DOHH2 (cell line): ENCODE measurements at regions not wholly inside any gene's neighbourhood (a gene's known extent, or its start where the extent isn't known, plus 50 kb on each side); places are given as distances from the start of the nearest gene placed in this dataset.

Source experiments
- H3F3A ChIP-seq: fragments of 200-600 bp; sonication (generic), shearing (Covaris generic); 2 replicates; pipeline ENCODE4 v1.6.0; 2016; ENCODE audit warnings: antibody characterized with exemption, mild to moderate bottlenecking; ENCODE audit not compliant: control insufficient read depth, insufficient read depth
- H3K27ac ChIP-seq: fragments of 200-600 bp; sonication (generic); 2 replicates; pipeline ENCODE4 v1.5.1; 2014; ENCODE audit warnings: low read depth, mild to moderate bottlenecking, low read length, moderate library complexity
- H3K27me3 ChIP-seq: fragments of 200-600 bp; sonication (generic); 2 replicates; pipeline ENCODE4 v1.6.1; 2014; ENCODE audit warnings: mild to moderate bottlenecking, low read length, mixed read lengths; ENCODE audit not compliant: control insufficient read depth
- H3K36me3 ChIP-seq: fragments of 200-600 bp; sonication (generic); 2 replicates; pipeline ENCODE4 v1.6.1; 2014; ENCODE audit warnings: mild to moderate bottlenecking, low read length, moderate library complexity, mixed read lengths; ENCODE audit not compliant: control insufficient read depth
- H3K4me1 ChIP-seq: fragments of 200-600 bp; sonication (generic); 2 replicates; pipeline ENCODE4 v1.6.1; 2014; ENCODE audit warnings: mild to moderate bottlenecking, low read length, mixed read lengths; ENCODE audit not compliant: control insufficient read depth
- H3K4me2 ChIP-seq: fragments of 200-600 bp; sonication (generic); 2 replicates; pipeline ENCODE4 v1.6.0; 2014; ENCODE audit warnings: mild to moderate bottlenecking, low read length, moderate library complexity
- H3K4me3 ChIP-seq: fragments of 200-600 bp; sonication (generic); 2 replicates; pipeline ENCODE4 v1.5.1; 2014; ENCODE audit warnings: mild to moderate bottlenecking, low read length, mixed read lengths
- H3K79me2 ChIP-seq: fragments of 200-600 bp; sonication (generic); 2 replicates; pipeline ENCODE4 v1.6.1; 2014; ENCODE audit warnings: mild to moderate bottlenecking, low read length, mixed read lengths; ENCODE audit not compliant: control insufficient read depth
- H3K9me2 ChIP-seq: fragments of 200-600 bp; sonication (generic); replicated peaks from 2 replicates; pipeline ENCODE4 v1.6.1; 2014; ENCODE audit warnings: mild to moderate bottlenecking, low read length, mixed read lengths; ENCODE audit not compliant: control insufficient read depth
- H3K9me3 ChIP-seq: fragments of 200-600 bp; sonication (generic); 2 replicates; pipeline ENCODE4 v1.6.1; 2014; ENCODE audit warnings: antibody characterized with exemption, low read length, mixed read lengths; ENCODE audit not compliant: control insufficient read depth, insufficient read depth
- H4K20me1 ChIP-seq: fragments of 200-600 bp; sonication (generic); 2 replicates; pipeline ENCODE4 v1.6.0; 2014; ENCODE audit warnings: low read depth, mild to moderate bottlenecking, antibody characterized with exemption, low read length, moderate library complexity; ENCODE audit not compliant: control insufficient read depth, insufficient read depth
- EZH2phosphoT487 ChIP-seq: fragments of 200-600 bp; sonication (generic); IDR thresholded peaks from 2 replicates; pipeline ENCODE4 v1.6.1; 2017; ENCODE audit warnings: borderline replicate concordance, mild to moderate bottlenecking, antibody characterized with exemption, low read length, moderate library complexity, mixed read lengths
- TF ChIP-seq, protein P1 (sequence below): fragments of 200-600 bp; sonication (generic); IDR thresholded peaks from one replicate; pipeline ENCODE4 v1.5.1; 2014; ENCODE audit warnings: antibody characterized with exemption, mild to moderate bottlenecking, low read depth, low read length; ENCODE audit not compliant: poor library complexity, severe bottlenecking

DNA sequence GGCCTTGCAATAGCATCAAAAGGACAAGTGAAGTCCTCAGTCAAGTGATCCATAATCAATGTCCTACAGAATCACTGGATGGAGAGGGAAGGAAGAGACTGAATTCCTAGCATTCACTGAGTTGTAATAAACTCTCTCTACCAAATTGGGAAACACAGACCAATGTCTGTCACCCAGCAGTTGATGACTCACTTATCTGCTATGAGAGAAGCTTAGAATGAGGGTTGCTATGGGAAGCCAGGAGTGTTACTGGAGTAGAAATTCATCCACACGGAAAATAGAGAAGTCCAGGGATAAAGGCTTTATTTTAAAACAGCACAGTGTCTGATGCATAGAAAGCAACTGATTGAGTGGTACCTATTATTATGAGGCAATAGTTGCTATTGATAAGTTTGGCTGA is 407.4 kb downstream of the BRINP1 start:
- Histone ChIP-seq H3K9me2 (no peaks in the 10 kb centered on the region), H3K27me3 (no peaks in the 10 kb centered on the region), H4K20me1 (no peaks in the 10 kb centered on the region), H3K4me3 (no peak overlapping the region), H3K79me2 (no peaks in the 10 kb centered on the region), H3K4me2 (no peak overlapping the region), H3F3A (no peaks in the 10 kb centered on the region), H3K36me3 (no peaks in the 10 kb centered on the region), H3K27ac (no peak overlapping the region), H3K4me1 (no peaks in the 10 kb centered on the region), H3K9me3 (no peaks in the 10 kb centered on the region)
- TF ChIP-seq, protein P1, sequence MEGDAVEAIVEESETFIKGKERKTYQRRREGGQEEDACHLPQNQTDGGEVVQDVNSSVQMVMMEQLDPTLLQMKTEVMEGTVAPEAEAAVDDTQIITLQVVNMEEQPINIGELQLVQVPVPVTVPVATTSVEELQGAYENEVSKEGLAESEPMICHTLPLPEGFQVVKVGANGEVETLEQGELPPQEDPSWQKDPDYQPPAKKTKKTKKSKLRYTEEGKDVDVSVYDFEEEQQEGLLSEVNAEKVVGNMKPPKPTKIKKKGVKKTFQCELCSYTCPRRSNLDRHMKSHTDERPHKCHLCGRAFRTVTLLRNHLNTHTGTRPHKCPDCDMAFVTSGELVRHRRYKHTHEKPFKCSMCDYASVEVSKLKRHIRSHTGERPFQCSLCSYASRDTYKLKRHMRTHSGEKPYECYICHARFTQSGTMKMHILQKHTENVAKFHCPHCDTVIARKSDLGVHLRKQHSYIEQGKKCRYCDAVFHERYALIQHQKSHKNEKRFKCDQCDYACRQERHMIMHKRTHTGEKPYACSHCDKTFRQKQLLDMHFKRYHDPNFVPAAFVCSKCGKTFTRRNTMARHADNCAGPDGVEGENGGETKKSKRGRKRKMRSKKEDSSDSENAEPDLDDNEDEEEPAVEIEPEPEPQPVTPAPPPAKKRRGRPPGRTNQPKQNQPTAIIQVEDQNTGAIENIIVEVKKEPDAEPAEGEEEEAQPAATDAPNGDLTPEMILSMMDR: no peak
- no peak for TF ChIP-seq EZH2phosphoT487

DNA sequence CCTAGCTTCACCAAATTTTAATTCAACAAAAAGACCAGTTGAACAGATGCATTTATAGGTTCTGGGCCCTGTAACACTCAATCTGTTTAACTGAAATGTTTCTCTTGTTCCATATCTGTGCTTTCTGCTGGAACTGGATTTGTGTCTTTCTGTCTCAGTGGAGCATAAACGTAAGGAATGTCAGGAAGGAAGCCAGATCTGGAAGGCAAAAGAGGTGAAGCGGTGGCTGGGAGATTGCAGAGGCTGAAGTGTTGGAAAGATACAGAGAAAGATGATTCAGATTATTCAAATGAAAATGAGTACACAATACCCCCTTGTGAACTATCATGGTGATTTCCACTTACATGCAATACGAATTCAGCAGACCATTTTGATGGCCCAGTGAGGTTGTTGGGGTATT is 406.8 kb downstream of the BRINP1 start:
- TF ChIP-seq, protein P1: no peak
- no peak for TF ChIP-seq EZH2phosphoT487
- Histone ChIP-seq H3K4me1 (no peaks in the 10 kb centered on the region), H4K20me1 (no peaks in the 10 kb centered on the region), H3K9me3 (no peaks in the 10 kb centered on the region), H3K27ac (no peak overlapping the region), H3K27me3 (no peaks in the 10 kb centered on the region), H3K79me2 (no peaks in the 10 kb centered on the region), H3F3A (no peaks in the 10 kb centered on the region), H3K4me3 (no peak overlapping the region), H3K36me3 (no peaks in the 10 kb centered on the region), H3K9me2 (no peaks in the 10 kb centered on the region), H3K4me2 (no peak overlapping the region)

DNA sequence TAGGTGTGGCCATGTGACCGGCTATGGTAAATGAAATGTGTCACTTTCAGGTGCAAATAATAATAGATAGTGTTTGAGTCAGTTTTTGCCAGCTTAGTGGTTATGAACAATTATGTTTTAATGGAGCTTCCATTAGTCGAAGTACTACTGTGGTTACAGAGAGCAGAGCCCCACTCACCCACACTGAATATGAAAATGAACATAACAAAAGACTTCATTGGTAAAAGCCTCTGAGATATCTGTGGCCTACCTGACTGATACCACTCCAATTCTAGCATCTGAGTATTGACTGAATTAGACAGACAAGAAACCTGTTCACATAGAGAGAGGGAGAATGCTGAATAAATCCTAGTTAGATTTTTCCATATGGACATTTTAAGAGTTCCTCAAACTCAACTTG is 405.6 kb downstream of the BRINP1 start:
- Histone ChIP-seq H3K27ac (no peak overlapping the region), H3K36me3 (no peaks in the 10 kb centered on the region), H3K4me1 (no peaks in the 10 kb centered on the region), H3K4me2 (no peak overlapping the region), H4K20me1 (no peaks in the 10 kb centered on the region), H3K79me2 (no peaks in the 10 kb centered on the region), H3K9me2 (no peaks in the 10 kb centered on the region), H3F3A (no peaks in the 10 kb centered on the region), H3K9me3 (no peaks in the 10 kb centered on the region), H3K4me3 (no peak overlapping the region), H3K27me3 (no peaks in the 10 kb centered on the region)
- no peak for TF ChIP-seq EZH2phosphoT487
- TF ChIP-seq, protein P1: no peak

DNA sequence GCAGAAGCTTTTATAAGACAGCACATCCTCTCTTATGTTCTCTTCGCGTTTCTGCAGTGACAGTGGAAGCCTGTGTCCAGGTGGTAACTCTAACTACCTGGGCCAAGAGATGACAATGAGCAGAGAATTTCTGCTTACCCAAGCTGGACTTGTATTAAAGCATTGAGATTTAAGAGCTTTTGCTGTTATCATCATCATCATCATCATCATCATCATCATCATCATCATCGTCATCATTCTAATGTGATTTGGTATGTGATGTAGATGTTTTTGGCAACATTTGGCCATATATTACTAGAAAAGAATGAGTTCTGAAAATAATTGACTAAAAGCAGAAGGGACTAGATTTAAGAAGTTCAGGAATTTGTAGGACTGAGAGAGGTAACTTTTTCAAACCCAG is 401.3 kb downstream of the BRINP1 start:
- Histone ChIP-seq H3K4me2 (no peak overlapping the region), H3K79me2 (no peaks in the 10 kb centered on the region), H3K9me2 (no peaks in the 10 kb centered on the region), H3K27me3 (no peaks in the 10 kb centered on the region), H3K27ac (no peak overlapping the region), H4K20me1 (no peaks in the 10 kb centered on the region), H3K36me3 (no peaks in the 10 kb centered on the region), H3K9me3 (no peaks in the 10 kb centered on the region), H3K4me3 (no peak overlapping the region), H3K4me1 (no peaks in the 10 kb centered on the region), H3F3A (no peaks in the 10 kb centered on the region)
- no peak for TF ChIP-seq EZH2phosphoT487
- TF ChIP-seq, protein P1: no peak
